ENCODE measurements at regions not wholly inside any gene's neighbourhood (a gene's known extent, or its start where the extent isn't known, plus 50 kb on each side); places are given as distances from the start of the nearest gene placed in this dataset.

DNA sequence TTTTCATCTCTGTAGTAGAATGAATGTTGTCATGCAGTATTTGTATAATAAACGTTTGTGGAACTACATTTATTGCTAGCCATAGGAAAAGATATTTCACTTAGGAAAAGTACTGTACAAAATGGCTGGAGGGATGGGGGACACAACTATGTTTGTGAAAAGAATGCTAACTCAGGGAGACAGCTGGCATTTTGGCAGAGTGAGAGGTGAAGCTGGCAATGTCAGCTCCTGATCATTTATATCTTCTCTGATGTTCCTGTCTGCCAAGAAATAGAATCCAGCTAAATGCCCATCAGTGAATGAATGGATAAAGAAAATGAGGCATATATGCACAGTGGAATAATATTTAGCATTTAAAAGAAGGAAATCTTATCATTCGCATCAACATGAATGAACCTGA lies 313.0 kb upstream of the IRAK1BP1 start:
- Histone ChIP-seq H3K4me3 (no peak overlapping the region), H3K27me3 (no peaks in the 10 kb centered on the region), H3K9me3 (peaks cover 8% of the 10 kb centered on the region), H3K4me1 (no peaks in the 10 kb centered on the region), H3K36me3 (no peaks in the 10 kb centered on the region), H3K27ac (no peak overlapping the region)
- WGBS: 73% methylated on average over 2 of the region's 2 CpGs
- no peak for TF ChIP-seq EP300 (IDR thresholded peaks at IDR 0.05)
- TF ChIP-seq, protein P1, sequence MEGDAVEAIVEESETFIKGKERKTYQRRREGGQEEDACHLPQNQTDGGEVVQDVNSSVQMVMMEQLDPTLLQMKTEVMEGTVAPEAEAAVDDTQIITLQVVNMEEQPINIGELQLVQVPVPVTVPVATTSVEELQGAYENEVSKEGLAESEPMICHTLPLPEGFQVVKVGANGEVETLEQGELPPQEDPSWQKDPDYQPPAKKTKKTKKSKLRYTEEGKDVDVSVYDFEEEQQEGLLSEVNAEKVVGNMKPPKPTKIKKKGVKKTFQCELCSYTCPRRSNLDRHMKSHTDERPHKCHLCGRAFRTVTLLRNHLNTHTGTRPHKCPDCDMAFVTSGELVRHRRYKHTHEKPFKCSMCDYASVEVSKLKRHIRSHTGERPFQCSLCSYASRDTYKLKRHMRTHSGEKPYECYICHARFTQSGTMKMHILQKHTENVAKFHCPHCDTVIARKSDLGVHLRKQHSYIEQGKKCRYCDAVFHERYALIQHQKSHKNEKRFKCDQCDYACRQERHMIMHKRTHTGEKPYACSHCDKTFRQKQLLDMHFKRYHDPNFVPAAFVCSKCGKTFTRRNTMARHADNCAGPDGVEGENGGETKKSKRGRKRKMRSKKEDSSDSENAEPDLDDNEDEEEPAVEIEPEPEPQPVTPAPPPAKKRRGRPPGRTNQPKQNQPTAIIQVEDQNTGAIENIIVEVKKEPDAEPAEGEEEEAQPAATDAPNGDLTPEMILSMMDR (IDR thresholded peaks at IDR 0.05): no peak
- DNase-seq (ENCODE audit: low spot score in 2 of 2): no peak

DNA sequence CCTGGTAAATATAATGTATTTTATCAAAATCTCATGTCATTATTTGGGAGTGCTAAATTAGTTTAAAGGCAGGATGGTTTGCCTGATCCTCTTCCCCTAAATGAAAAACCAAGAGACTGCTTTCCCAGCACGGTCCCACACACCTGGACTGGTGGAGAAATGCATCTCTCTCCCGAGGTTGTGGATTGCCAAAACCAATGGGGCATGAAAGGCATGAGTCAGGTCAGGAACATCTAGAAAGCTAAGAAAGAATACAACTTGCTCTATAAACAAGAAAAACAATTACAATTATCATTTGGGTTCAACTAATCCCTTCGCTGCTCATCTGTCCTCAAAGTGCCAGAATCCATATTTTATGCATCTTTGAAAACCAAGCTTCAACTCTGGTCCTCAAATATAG lies 308.3 kb upstream of the IRAK1BP1 start:
- peaks cover 8% of the 10 kb centered on the region for H3K9me3 ChIP-seq
- H3K36me3 ChIP-seq: no peaks in the 10 kb centered on the region
- TF ChIP-seq EP300 (IDR thresholded peaks at IDR 0.05) (no peak), POLR2A (IDR thresholded peaks at IDR 0.05) (no peak), POLR2AphosphoS5 (IDR thresholded peaks at IDR 0.05) (no peak)
- TF ChIP-seq, protein P1 (IDR thresholded peaks at IDR 0.05): no peak
- H3K4me1 ChIP-seq: no peaks in the 10 kb centered on the region
- H3K4me3 ChIP-seq: no peak overlapping the region
- DNase-seq (ENCODE audit: low spot score in 2 of 2): no peak
- WGBS: 83% methylated on average over 3 of the region's 3 CpGs
- no peak overlapping the region for H3K27ac ChIP-seq
- no peaks in the 10 kb centered on the region for H3K27me3 ChIP-seq

DNA sequence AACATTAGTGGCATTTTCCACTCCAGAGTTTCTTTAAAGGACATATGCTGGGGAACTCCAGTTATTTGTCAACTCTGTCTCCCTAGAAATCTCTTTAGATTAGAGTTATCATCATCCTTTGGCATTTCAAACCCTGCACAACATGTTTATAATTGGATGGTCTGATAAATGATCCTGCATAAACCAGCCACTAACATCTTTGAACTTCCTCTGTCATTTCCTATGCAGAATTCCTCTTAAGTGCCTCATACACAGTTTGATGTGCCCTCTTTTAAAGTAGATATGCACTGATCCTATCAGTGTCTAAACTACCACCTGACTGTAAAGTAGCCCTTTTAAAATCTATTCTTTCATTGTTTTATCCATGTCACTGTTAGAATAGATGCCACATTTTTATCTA lies 306.3 kb upstream of the IRAK1BP1 start:
- Histone ChIP-seq H3K27me3 (no peaks in the 10 kb centered on the region), H3K4me3 (no peak overlapping the region), H3K4me1 (no peaks in the 10 kb centered on the region), H3K36me3 (no peaks in the 10 kb centered on the region), H3K27ac (no peak overlapping the region), H3K9me3 (peaks cover 4% of the 10 kb centered on the region)
- no peak for DNase-seq (ENCODE audit: low spot score in 2 of 2)
- TF ChIP-seq POLR2AphosphoS5 (IDR thresholded peaks at IDR 0.05) (no peak), EP300 (IDR thresholded peaks at IDR 0.05) (no peak), POLR2A (IDR thresholded peaks at IDR 0.05) (no peak)
- TF ChIP-seq, protein P1 (IDR thresholded peaks at IDR 0.05): no peak

DNA sequence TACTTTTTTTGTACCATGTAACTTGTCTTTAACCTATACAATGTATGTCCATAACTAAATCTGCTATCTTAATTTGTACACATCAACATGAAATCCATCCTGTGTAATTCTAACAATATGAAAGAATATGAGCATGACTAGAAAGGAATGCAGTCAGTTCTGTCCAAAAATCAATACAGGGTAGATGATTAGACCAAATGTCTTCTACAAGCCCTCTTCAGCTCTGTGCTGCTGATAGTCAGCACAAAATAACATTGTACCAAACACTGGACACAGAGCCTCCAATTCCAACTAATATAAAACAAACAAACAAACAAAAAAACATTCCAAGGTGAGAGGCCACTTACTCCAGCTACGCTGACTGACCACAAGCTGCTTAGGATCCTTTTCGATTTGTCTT lies 301.4 kb upstream of the IRAK1BP1 start:
- Histone ChIP-seq H3K4me3 (no peak overlapping the region), H3K27me3 (no peaks in the 10 kb centered on the region), H3K36me3 (no peaks in the 10 kb centered on the region), H3K27ac (no peak overlapping the region), H3K9me3 (no peaks in the 10 kb centered on the region), H3K4me1 (no peaks in the 10 kb centered on the region)
- TF ChIP-seq, protein P1 (IDR thresholded peaks at IDR 0.05): no peak
- TF ChIP-seq POLR2A (IDR thresholded peaks at IDR 0.05) (no peak), EP300 (IDR thresholded peaks at IDR 0.05) (no peak), POLR2AphosphoS5 (IDR thresholded peaks at IDR 0.05) (no peak)
- DNase-seq (ENCODE audit: low spot score in 2 of 2): no peak
- 87% methylated on average over 2 of the region's 2 CpGs for WGBS

DNA sequence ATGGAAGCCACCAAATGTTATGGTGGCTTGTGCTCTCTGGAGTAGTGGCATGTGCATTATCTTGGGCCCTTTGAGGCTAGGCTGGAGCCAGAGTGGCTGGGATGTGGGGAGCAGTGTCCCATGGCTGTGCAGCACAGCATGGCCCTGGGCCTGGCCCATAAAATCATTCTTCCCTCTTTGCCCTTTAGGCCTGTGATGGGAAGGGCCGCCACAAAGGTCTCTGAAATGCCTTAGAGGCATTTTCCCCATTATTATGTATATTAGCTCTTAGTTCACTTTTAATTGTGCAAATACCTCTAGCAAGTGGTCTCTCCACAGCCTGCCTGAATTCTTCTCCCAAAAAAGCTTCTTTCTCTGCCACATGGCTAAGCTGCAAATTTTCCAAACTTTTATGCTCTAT lies 297.3 kb upstream of the IRAK1BP1 start:
- DNase-seq (ENCODE audit: low spot score in 2 of 2): no peak
- Histone ChIP-seq H3K4me1 (no peaks in the 10 kb centered on the region), H3K27ac (no peak overlapping the region), H3K9me3 (no peaks in the 10 kb centered on the region), H3K27me3 (no peaks in the 10 kb centered on the region), H3K36me3 (no peaks in the 10 kb centered on the region), H3K4me3 (no peak overlapping the region)
- no peak for TF ChIP-seq EP300 (IDR thresholded peaks at IDR 0.05)
- no peak for TF ChIP-seq POLR2A (IDR thresholded peaks at IDR 0.05)
- TF ChIP-seq POLR2AphosphoS5 (IDR thresholded peaks at IDR 0.05): no peak
- TF ChIP-seq, protein P1 (IDR thresholded peaks at IDR 0.05): no peak
- WGBS: 94% methylated on average over 1 of the region's 1 CpG

Data from suprapubic skin (tissue), 4 donors.